Mucosa of stomach (tissue), 1 donor: ENCODE measurements at regions not wholly inside any gene's neighbourhood (a gene's known extent, or its start where the extent isn't known, plus 50 kb on each side); places are given as distances from the start of the nearest gene placed in this dataset.

Source experiments
- H3K27me3 ChIP-seq: one replicate; pipeline ENCODE4 v1.7.0; 2013; ENCODE audit warnings: mild to moderate bottlenecking, low read length; ENCODE audit not compliant: control insufficient read depth, insufficient read depth
- H3K36me3 ChIP-seq: one replicate; pipeline ENCODE4 v1.7.0; 2013; ENCODE audit warnings: low read length; ENCODE audit not compliant: control insufficient read depth, insufficient read depth
- H3K4me1 ChIP-seq: one replicate; pipeline ENCODE4 v1.7.0; 2013; ENCODE audit warnings: mild to moderate bottlenecking, low read length; ENCODE audit not compliant: control insufficient read depth, insufficient read depth
- H3K4me3 ChIP-seq: one replicate; pipeline ENCODE4 v1.7.0; 2013; ENCODE audit warnings: low read length
- H3K9ac ChIP-seq: one replicate; pipeline ENCODE4 v1.7.0; 2013; ENCODE audit warnings: mild to moderate bottlenecking, low read length, moderate library complexity
- H3K9me3 ChIP-seq: one replicate; pipeline ENCODE4 v1.7.0; 2013; ENCODE audit warnings: mild to moderate bottlenecking, low read length, moderate library complexity; ENCODE audit not compliant: control insufficient read depth
- donor health status: Pancreatic carcinoma.

GRCh38 chr5:74105126-74105780, 479.3 kb downstream of the ARHGEF28 start:
- H3K9me3 ChIP-seq = no peaks in the 10 kb centered on the region
- H3K4me3 ChIP-seq = no peak overlapping the region
- no peak overlapping the region for H3K9ac ChIP-seq
- peaks cover 11% of the 10 kb centered on the region for H3K27me3 ChIP-seq
- no peaks in the 10 kb centered on the region for H3K36me3 ChIP-seq
- H3K4me1 ChIP-seq = peaks cover 28% of the 10 kb centered on the region

GRCh38 chr5:74103131-74104023, 477.4 kb downstream of the ARHGEF28 start:
- Histone ChIP-seq H3K36me3 (no peaks in the 10 kb centered on the region), H3K4me3 (no peak overlapping the region), H3K27me3 (peaks cover 3% of the 10 kb centered on the region), H3K9ac (no peak overlapping the region), H3K9me3 (no peaks in the 10 kb centered on the region), H3K4me1 (peaks cover 28% of the 10 kb centered on the region)

GRCh38 chr5:74100268-74100665, 474.3 kb downstream of the ARHGEF28 start:
- Histone ChIP-seq H3K36me3 (no peaks in the 10 kb centered on the region), H3K4me3 (no peak overlapping the region), H3K4me1 (peaks cover 22% of the 10 kb centered on the region), H3K9me3 (no peaks in the 10 kb centered on the region), H3K9ac (no peak overlapping the region), H3K27me3 (peaks cover 3% of the 10 kb centered on the region)

- Histone ChIP-seq H3K36me3 (no peaks in the 10 kb centered on the region), H3K9me3 (no peaks in the 10 kb centered on the region), H3K27me3 (peaks cover 3% of the 10 kb centered on the region), H3K4me3 (no peak overlapping the region), H3K4me1 (peaks cover 18% of the 10 kb centered on the region), H3K9ac (no peak overlapping the region)
Observed at GRCh38 chr5:74099538-74100267, 473.7 kb downstream of the ARHGEF28 start.

- peaks cover 3% of the 10 kb centered on the region for H3K27me3 ChIP-seq
- peaks cover 12% of the 10 kb centered on the region for H3K4me1 ChIP-seq
- H3K36me3 ChIP-seq = no peaks in the 10 kb centered on the region
- H3K9me3 ChIP-seq = no peaks in the 10 kb centered on the region
- no peak overlapping the region for H3K9ac ChIP-seq
- no peak overlapping the region for H3K4me3 ChIP-seq
Observed at GRCh38 chr5:74098941-74099340, 472.9 kb downstream of the ARHGEF28 start.

- Histone ChIP-seq H3K9me3 (no peaks in the 10 kb centered on the region), H3K36me3 (no peaks in the 10 kb centered on the region), H3K27me3 (peaks cover 3% of the 10 kb centered on the region), H3K4me3 (no peak overlapping the region), H3K9ac (no peak overlapping the region), H3K4me1 (peaks cover 7% of the 10 kb centered on the region)
Observed at GRCh38 chr5:74098456-74098855, 472.5 kb downstream of the ARHGEF28 start.

GRCh38 chr5:74096325-74096724, 470.3 kb downstream of the ARHGEF28 start:
- Histone ChIP-seq H3K36me3 (no peaks in the 10 kb centered on the region), H3K4me1 (no peaks in the 10 kb centered on the region), H3K9ac (no peak overlapping the region), H3K4me3 (no peak overlapping the region), H3K27me3 (peaks cover under 1% of the 10 kb centered on the region), H3K9me3 (no peaks in the 10 kb centered on the region)

GRCh38 chr5:74095871-74096270, 469.9 kb downstream of the ARHGEF28 start:
- Histone ChIP-seq H3K9me3 (no peaks in the 10 kb centered on the region), H3K27me3 (no peaks in the 10 kb centered on the region), H3K36me3 (no peaks in the 10 kb centered on the region), H3K9ac (no peak overlapping the region), H3K4me1 (no peaks in the 10 kb centered on the region), H3K4me3 (no peak overlapping the region)

- H3K9ac ChIP-seq = no peak overlapping the region
- H3K4me3 ChIP-seq = no peak overlapping the region
- H3K27me3 ChIP-seq = no peaks in the 10 kb centered on the region
Observed at GRCh38 chr5:74094782-74095108, 468.7 kb downstream of the ARHGEF28 start.

GRCh38 chr5:74094096-74094781, 468.2 kb downstream of the ARHGEF28 start:
- H3K36me3 ChIP-seq = no peaks in the 10 kb centered on the region
- H3K9ac ChIP-seq = no peak overlapping the region
- no peaks in the 10 kb centered on the region for H3K4me1 ChIP-seq
- H3K27me3 ChIP-seq = no peaks in the 10 kb centered on the region
- no peak overlapping the region for H3K4me3 ChIP-seq
- no peaks in the 10 kb centered on the region for H3K9me3 ChIP-seq

More at GRCh38 chr5:74094782-74095108, 468.7 kb downstream of the ARHGEF28 start:
- no peaks in the 10 kb centered on the region for H3K9me3 ChIP-seq
- H3K4me1 ChIP-seq = no peaks in the 10 kb centered on the region
- no peaks in the 10 kb centered on the region for H3K36me3 ChIP-seq

- Histone ChIP-seq H3K9ac (no peak overlapping the region), H3K4me3 (no peak overlapping the region), H3K36me3 (no peaks in the 10 kb centered on the region), H3K4me1 (no peaks in the 10 kb centered on the region), H3K27me3 (no peaks in the 10 kb centered on the region), H3K9me3 (no peaks in the 10 kb centered on the region)
Observed at GRCh38 chr5:74093561-74093960, 467.6 kb downstream of the ARHGEF28 start.
